ENCODE measurements at regions not wholly inside any gene's neighbourhood (a gene's known extent, or its start where the extent isn't known, plus 50 kb on each side); places are given as distances from the start of the nearest gene placed in this dataset.

GRCh38 chr10:33843379-33843778, 508.9 kb upstream of the NRP1 start:
- Histone ChIP-seq H3K27ac (no peak overlapping the region), H3K4me2 (no peak overlapping the region), H3K27me3 (ENCODE audit: insufficient read depth, low read depth) (no peaks in the 10 kb centered on the region)

GRCh38 chr10:33841678-33842077, 507.2 kb upstream of the NRP1 start:
- no peak for TF ChIP-seq CTCF (conservative IDR thresholded peaks at IDR 0.05; ENCODE audit: low read depth, low read length)
- no peak overlapping the region for H3K27ac ChIP-seq
- H3K36me3 ChIP-seq (ENCODE audit: insufficient read depth): no peaks in the 10 kb centered on the region
- no peak overlapping the region for H3K9ac ChIP-seq
- H3K4me1 ChIP-seq (ENCODE audit: low read depth, poor library complexity, severe bottlenecking): no peaks in the 10 kb centered on the region
- no peak overlapping the region for H3K4me2 ChIP-seq
- no peaks in the 10 kb centered on the region for H3K27me3 ChIP-seq (ENCODE audit: insufficient read depth, low read depth)
- H2AFZ ChIP-seq (ENCODE audit: low read depth): no peak overlapping the region
- no peak overlapping the region for H3K4me3 ChIP-seq (IDR thresholded peaks at IDR 0.05; ENCODE audit: insufficient read depth, low read depth, low read length)
- H4K20me1 ChIP-seq (ENCODE audit: insufficient read depth): no peaks in the 10 kb centered on the region
- H3K79me2 ChIP-seq (ENCODE audit: insufficient read depth, low read depth): no peaks in the 10 kb centered on the region

More at GRCh38 chr10:33843379-33843778, 508.9 kb upstream of the NRP1 start:
- no peaks in the 10 kb centered on the region for H3K4me1 ChIP-seq (ENCODE audit: low read depth, poor library complexity, severe bottlenecking)
- H2AFZ ChIP-seq (ENCODE audit: low read depth): no peak overlapping the region
- no peak for TF ChIP-seq CTCF (conservative IDR thresholded peaks at IDR 0.05; ENCODE audit: low read depth, low read length)
- no peak overlapping the region for H3K4me3 ChIP-seq (IDR thresholded peaks at IDR 0.05; ENCODE audit: insufficient read depth, low read depth, low read length)
- H3K36me3 ChIP-seq (ENCODE audit: insufficient read depth): no peaks in the 10 kb centered on the region
- no peaks in the 10 kb centered on the region for H4K20me1 ChIP-seq (ENCODE audit: insufficient read depth)
- H3K9ac ChIP-seq: no peak overlapping the region
- H3K79me2 ChIP-seq (ENCODE audit: insufficient read depth, low read depth): no peaks in the 10 kb centered on the region

- Histone ChIP-seq H3K27ac (no peak overlapping the region), H3K27me3 (ENCODE audit: insufficient read depth, low read depth) (no peaks in the 10 kb centered on the region), H3K9ac (no peak overlapping the region), H2AFZ (ENCODE audit: low read depth) (no peak overlapping the region), H3K36me3 (ENCODE audit: insufficient read depth) (no peaks in the 10 kb centered on the region), H3K4me2 (no peak overlapping the region), H3K4me3 (IDR thresholded peaks at IDR 0.05; ENCODE audit: insufficient read depth, low read depth, low read length) (no peak overlapping the region), H3K79me2 (ENCODE audit: insufficient read depth, low read depth) (no peaks in the 10 kb centered on the region), H4K20me1 (ENCODE audit: insufficient read depth) (no peaks in the 10 kb centered on the region), H3K4me1 (ENCODE audit: low read depth, poor library complexity, severe bottlenecking) (no peaks in the 10 kb centered on the region)
- TF ChIP-seq CTCF (conservative IDR thresholded peaks at IDR 0.05; ENCODE audit: low read depth, low read length): no peak
These were observed 504.3 kb upstream of the NRP1 start for GRCh38 chr10:33838731-33839130.

GRCh38 chr10:33837736-33838135, 503.3 kb upstream of the NRP1 start:
- no peaks in the 10 kb centered on the region for H3K79me2 ChIP-seq (ENCODE audit: insufficient read depth, low read depth)
- H3K4me1 ChIP-seq (ENCODE audit: low read depth, poor library complexity, severe bottlenecking): no peaks in the 10 kb centered on the region
- H3K9ac ChIP-seq: no peak overlapping the region
- no peak overlapping the region for H2AFZ ChIP-seq (ENCODE audit: low read depth)
- no peak for TF ChIP-seq CTCF (conservative IDR thresholded peaks at IDR 0.05; ENCODE audit: low read depth, low read length)
- H3K27me3 ChIP-seq (ENCODE audit: insufficient read depth, low read depth): no peaks in the 10 kb centered on the region
- no peaks in the 10 kb centered on the region for H4K20me1 ChIP-seq (ENCODE audit: insufficient read depth)
- no peaks in the 10 kb centered on the region for H3K36me3 ChIP-seq (ENCODE audit: insufficient read depth)
- H3K4me2 ChIP-seq: no peak overlapping the region
- H3K4me3 ChIP-seq (IDR thresholded peaks at IDR 0.05; ENCODE audit: insufficient read depth, low read depth, low read length): no peak overlapping the region
- no peak overlapping the region for H3K27ac ChIP-seq

Data from KMS-11 (cell line).